ENCODE measurements at regions not wholly inside any gene's neighbourhood (a gene's known extent, or its start where the extent isn't known, plus 50 kb on each side); places are given as distances from the start of the nearest gene placed in this dataset.
A peak's percentile ranks its signal among the peaks of the same experiment; 100 is the strongest.

DNA sequence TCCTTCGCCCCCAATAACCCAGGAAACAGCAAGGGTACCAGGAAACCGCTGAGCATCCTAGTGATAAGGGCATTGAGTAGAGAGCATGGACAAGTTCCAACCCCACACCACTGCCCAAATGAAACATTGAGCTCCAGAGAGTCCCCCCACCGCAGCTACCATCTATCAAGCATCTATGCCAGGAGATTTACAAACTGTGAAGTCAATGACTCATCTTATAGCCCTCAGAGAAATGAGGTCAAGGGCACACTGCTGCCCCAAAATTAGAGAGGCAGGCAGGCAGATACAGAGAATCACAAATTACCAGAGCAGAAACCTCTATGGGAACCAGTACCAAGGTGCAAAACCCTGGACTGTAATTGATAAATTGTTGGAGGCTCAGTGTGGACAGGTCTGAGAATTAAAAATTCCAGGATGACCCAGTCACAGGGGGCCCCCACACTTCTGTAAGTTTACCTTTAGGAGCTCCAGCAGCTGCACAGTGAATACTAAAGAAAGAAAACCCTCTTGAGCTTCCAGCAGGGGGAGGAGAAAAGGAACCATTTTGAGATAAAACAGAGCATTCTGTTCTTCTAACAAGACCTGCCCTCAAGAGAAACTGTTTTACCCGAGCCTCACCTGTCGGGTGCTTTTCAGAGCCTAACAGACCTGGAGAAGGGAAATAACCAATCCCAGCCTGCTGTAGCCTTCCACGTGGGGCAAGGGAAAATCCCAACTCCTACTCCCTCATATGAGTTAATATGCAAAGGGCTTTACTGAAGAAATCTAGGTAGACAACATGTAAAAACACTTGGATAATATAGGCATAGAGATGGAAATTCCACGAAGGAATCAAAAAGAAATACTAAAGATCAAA lies 118.0 kb upstream of the ARID1B start:
- peak; percentile 16 for DNase-seq (ENCODE audit: low read depth)
- H3K4me3 ChIP-seq (replicated peaks; ENCODE audit: low read depth, low read length), result no peak overlapping the region
- TF ChIP-seq CTCF (IDR thresholded peaks at IDR 0.05; ENCODE audit: low read length, missing control alignments), result peak; percentile 5

DNA sequence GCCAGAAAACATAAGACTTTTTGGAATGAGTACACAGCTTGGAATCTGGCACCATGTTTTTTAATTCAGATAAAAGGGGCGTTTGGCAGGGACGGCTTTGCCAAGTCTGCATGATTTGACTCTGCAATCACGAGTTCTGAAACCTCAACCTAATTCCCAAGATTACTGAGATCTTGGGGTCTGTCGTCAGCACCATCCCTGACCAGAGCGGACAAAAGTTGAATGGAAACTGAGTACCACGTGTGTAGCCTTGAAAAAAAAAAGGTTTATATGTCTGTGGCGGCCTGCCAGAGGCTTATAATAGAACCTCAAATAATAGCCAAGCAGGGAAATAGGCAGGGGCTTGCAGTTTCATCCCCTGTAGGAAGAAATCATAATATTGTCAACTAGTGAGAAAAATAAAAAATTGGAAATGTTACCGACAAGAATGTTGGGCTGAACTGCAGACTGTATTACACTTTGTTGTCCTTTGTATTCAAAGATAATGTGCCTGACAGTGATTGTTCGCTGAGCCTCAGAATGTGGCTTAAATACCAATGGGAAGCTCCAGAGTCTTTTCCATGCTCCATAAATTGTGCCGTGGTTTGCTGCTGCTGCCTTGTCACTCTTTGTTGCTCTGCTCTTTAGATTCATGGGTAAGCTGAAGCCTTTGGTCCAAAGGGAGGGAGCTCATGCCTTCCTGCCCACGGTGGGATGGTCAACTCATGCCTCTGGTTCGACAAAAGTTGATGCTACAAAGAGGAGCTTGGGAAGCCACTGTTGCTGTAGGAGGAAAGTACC lies 118.8 kb upstream of the ARID1B start:
- DNase-seq (ENCODE audit: low read depth), result peak; percentile 95
- no peak for TF ChIP-seq CTCF (IDR thresholded peaks at IDR 0.05; ENCODE audit: low read length, missing control alignments)
- no peak overlapping the region for H3K4me3 ChIP-seq (replicated peaks; ENCODE audit: low read depth, low read length)

DNA sequence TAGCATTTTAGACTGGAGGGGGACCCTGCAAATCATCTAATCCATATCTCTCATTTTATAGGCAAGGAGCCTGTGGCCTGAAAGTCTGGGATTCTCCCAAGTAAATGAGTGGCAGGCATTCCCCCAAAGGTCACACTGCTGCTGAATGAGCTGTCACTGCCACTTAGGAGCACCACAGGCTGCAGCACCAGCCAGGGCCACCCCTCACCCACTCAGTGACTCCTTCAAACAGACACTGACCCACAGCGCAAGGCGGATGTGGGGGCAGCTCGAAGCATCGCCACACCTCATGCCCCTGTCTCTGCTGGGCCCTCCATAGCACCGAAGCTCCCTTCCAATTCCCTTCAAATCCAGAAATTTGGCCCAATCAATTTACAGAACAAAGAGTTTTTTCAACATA lies 119.9 kb upstream of the ARID1B start:
- no peak for TF ChIP-seq CTCF (IDR thresholded peaks at IDR 0.05; ENCODE audit: low read length, missing control alignments)
- DNase-seq (ENCODE audit: low read depth), result no peak
- no peak overlapping the region for H3K4me3 ChIP-seq (replicated peaks; ENCODE audit: low read depth, low read length)

GRCh38 chr6:156654919-156655918 lies 122.0 kb upstream of the ARID1B start:
- DNase-seq (ENCODE audit: low read depth), result no peak
- TF ChIP-seq CTCF (IDR thresholded peaks at IDR 0.05; ENCODE audit: low read length, missing control alignments), result no peak
- H3K4me3 ChIP-seq (replicated peaks; ENCODE audit: low read depth, low read length), result no peak overlapping the region

GRCh38 chr6:156652231-156652750 lies 124.9 kb upstream of the ARID1B start:
- TF ChIP-seq CTCF (IDR thresholded peaks at IDR 0.05; ENCODE audit: low read length, missing control alignments), result no peak
- DNase-seq (ENCODE audit: low read depth), result no peak
- H3K4me3 ChIP-seq (replicated peaks; ENCODE audit: low read depth, low read length), result no peak overlapping the region

- no peak for TF ChIP-seq CTCF (IDR thresholded peaks at IDR 0.05; ENCODE audit: low read length, missing control alignments)
- no peak overlapping the region for H3K4me3 ChIP-seq (replicated peaks; ENCODE audit: low read depth, low read length)
Measured at GRCh38 chr6:156651486-156651885, 125.7 kb upstream of the ARID1B start.

More at GRCh38 chr6:156651486-156651885, 125.7 kb upstream of the ARID1B start:
- no peak for DNase-seq (ENCODE audit: low read depth)
